ENCODE measurements at regions not wholly inside any gene's neighbourhood (a gene's known extent, or its start where the extent isn't known, plus 50 kb on each side); places are given as distances from the start of the nearest gene placed in this dataset.

- H3K36me3 ChIP-seq, result no peaks in the 10 kb centered on the region
- no peaks in the 10 kb centered on the region for H3K27me3 ChIP-seq
- intact Hi-C loops (cut with DNase I; ENCODE audit: low total_unique reads), result no loop called here
- DNase-seq, result no peak
- no peak for TF ChIP-seq CTCF (IDR thresholded peaks at IDR 0.05)
- no peaks in the 10 kb centered on the region for H3K9me3 ChIP-seq
- H3K4me3 ChIP-seq, result no peak overlapping the region
- no peak overlapping the region for H3K27ac ChIP-seq
- peaks cover 0 to 7% (median 5%) of the 10 kb centered on the region in 4 donors for H3K4me1 ChIP-seq
Measured at GRCh38 chr2:200172944-200173581, 133.4 kb upstream of the SPATS2L start.

- no peaks in the 10 kb centered on the region for H3K9me3 ChIP-seq
- no peaks in the 10 kb centered on the region for H3K27me3 ChIP-seq
- no peak for TF ChIP-seq CTCF (IDR thresholded peaks at IDR 0.05)
- no peak overlapping the region for H3K4me3 ChIP-seq
- H3K36me3 ChIP-seq, result no peaks in the 10 kb centered on the region
- no peak for DNase-seq
- H3K27ac ChIP-seq, result no peak overlapping the region
- H3K4me1 ChIP-seq, result peaks cover 0 to 10% (median 6%) of the 10 kb centered on the region in 4 donors
- intact Hi-C loops (cut with DNase I; ENCODE audit: low total_unique reads), result no loop called here
Measured at GRCh38 chr2:200173691-200174090, 132.8 kb upstream of the SPATS2L start.

GRCh38 chr2:200174433-200175216 lies 131.9 kb upstream of the SPATS2L start:
- TF ChIP-seq CTCF (IDR thresholded peaks at IDR 0.05), result no peak
- Histone ChIP-seq H3K27ac (no peak overlapping the region), H3K36me3 (no peaks in the 10 kb centered on the region), H3K27me3 (no peaks in the 10 kb centered on the region), H3K4me1 (peaks cover 0 to 10% (median 6%) of the 10 kb centered on the region in 4 donors), H3K4me3 (no peak overlapping the region), H3K9me3 (no peaks in the 10 kb centered on the region)
- intact Hi-C loops (cut with DNase I; ENCODE audit: low total_unique reads), result no loop called here
- DNase-seq, result no peak

- intact Hi-C loops (cut with DNase I; ENCODE audit: low total_unique reads), result no loop called here
- H3K4me1 ChIP-seq, result peaks cover 0 to 10% (median 6%) of the 10 kb centered on the region in 4 donors
- no peak for TF ChIP-seq CTCF (IDR thresholded peaks at IDR 0.05)
- H3K4me3 ChIP-seq, result no peak overlapping the region
- H3K27me3 ChIP-seq, result peaks cover 0 to 10% of the 10 kb centered on the region in 2 donors
- no peaks in the 10 kb centered on the region for H3K9me3 ChIP-seq
- no peak for DNase-seq
- no peaks in the 10 kb centered on the region for H3K36me3 ChIP-seq
- H3K27ac ChIP-seq, result no peak overlapping the region
Measured at GRCh38 chr2:200177971-200178911, 128.3 kb upstream of the SPATS2L start.

- no peak for TF ChIP-seq CTCF (IDR thresholded peaks at IDR 0.05)
Measured at GRCh38 chr2:200179151-200179550, 127.3 kb upstream of the SPATS2L start.

More at GRCh38 chr2:200179151-200179550, 127.3 kb upstream of the SPATS2L start:
- Histone ChIP-seq H3K27me3 (peaks cover 0 to 10% of the 10 kb centered on the region in 2 donors), H3K4me1 (peaks cover 0 to 10% (median 6%) of the 10 kb centered on the region in 4 donors), H3K4me3 (no peak overlapping the region), H3K36me3 (no peaks in the 10 kb centered on the region), H3K9me3 (no peaks in the 10 kb centered on the region), H3K27ac (no peak overlapping the region)
- no peak for DNase-seq
- intact Hi-C loops (cut with DNase I; ENCODE audit: low total_unique reads), result no loop called here

All from tibial artery (tissue), 4 donors.